Naive thymus-derived CD4-positive, alpha-beta T cell (primary cell): ENCODE measurements at regions not wholly inside any gene's neighbourhood (a gene's known extent, or its start where the extent isn't known, plus 50 kb on each side); places are given as distances from the start of the nearest gene placed in this dataset.
A peak's percentile ranks its signal among the peaks of the same experiment; 100 is the strongest.

Experiments
- ATAC-seq: fragments of 150-1000 bp; cut with Tn5 transposase; 2 replicates; pipeline ENCODE4 v1.10.0; 2021; ENCODE audit warnings: mild to moderate bottlenecking, moderate library complexity
- CTCF ChIA-PET: fragments of 350-600 bp; sonication (Branson Sonifier 250); formaldehyde crosslinking; loops from one replicate; lab custom pipeline; 2021; ENCODE audit warnings: antibody characterized with exemption; lab: Charles Lee
- POLR2A ChIA-PET: fragments of 350-600 bp; sonication (Branson Sonifier 250); formaldehyde crosslinking; loops from one replicate; lab custom pipeline; 2021; ENCODE audit warnings: antibody characterized with exemption, inconsistent platforms; lab: Charles Lee
- DNase-seq, 9 donors: peaks; one replicate each; pipeline versions ENCODE4 v3.0.0 to v3.0.0-alpha.2; 2020 to 2022; ENCODE audit warnings: mixed read lengths in 1 of 9
- H3K27ac ChIP-seq: one replicate; pipeline ENCODE4 v1.7.0; 2013; ENCODE audit warnings: mild to moderate bottlenecking, low read depth, low read length, moderate library complexity
- H3K27me3 ChIP-seq, 2 donors: one replicate each; pipeline ENCODE4 v1.7.0; 2013; ENCODE audit warnings: low read length in 2 of 2, mild to moderate bottlenecking in 2 of 2, moderate library complexity in 2 of 2; ENCODE audit not compliant: control insufficient read depth in 2 of 2, insufficient read depth in 2 of 2
- H3K36me3 ChIP-seq, 3 experiments: 1 replicate in 2 of 3; 2 replicates in 1 of 3; pipeline ENCODE4 v1.7.0; 2013; ENCODE audit warnings: low read length in 3 of 3, mild to moderate bottlenecking in 3 of 3, moderate library complexity in 1 of 3; ENCODE audit not compliant: insufficient read depth in 3 of 3, control insufficient read depth in 2 of 3
- H3K4me1 ChIP-seq, 2 donors: one replicate each; pipeline ENCODE4 v1.7.0; 2013; ENCODE audit warnings: low read length in 2 of 2, mild to moderate bottlenecking in 2 of 2, moderate library complexity in 1 of 2; ENCODE audit not compliant: control insufficient read depth in 2 of 2, insufficient read depth in 2 of 2
- H3K4me3 ChIP-seq: 2 replicates; pipeline ENCODE4 v1.7.0; 2013; ENCODE audit warnings: mild to moderate bottlenecking, low read length
- H3K9me3 ChIP-seq, 3 experiments: 1 replicate in 2 of 3; 2 replicates in 1 of 3; pipeline ENCODE4 v1.7.0; 2013; ENCODE audit warnings: low read length in 3 of 3; ENCODE audit not compliant: control insufficient read depth in 2 of 3
- H3K27ac Mint-ChIP-seq, 9 donors: one replicate each; pipeline ENCODE4 v1.8.0; 2020 to 2022; ENCODE audit warnings: mixed read lengths in 9 of 9, mild to moderate bottlenecking in 8 of 9, moderate library complexity in 5 of 9, inconsistent platforms in 2 of 9
- H3K27me3 Mint-ChIP-seq, 5 donors: one replicate each; pipeline ENCODE4 v1.8.0; 2021 to 2022; ENCODE audit warnings: mixed read lengths in 5 of 5, mild to moderate bottlenecking in 1 of 5
- H3K36me3 Mint-ChIP-seq, 5 donors: one replicate each; pipeline ENCODE4 v1.8.0; 2020 to 2022; ENCODE audit warnings: mixed read lengths in 5 of 5, mild to moderate bottlenecking in 3 of 5, inconsistent platforms in 1 of 5
- H3K4me1 Mint-ChIP-seq, 7 donors: one replicate each; pipeline ENCODE4 v1.8.0; 2020 to 2022; ENCODE audit warnings: mixed read lengths in 7 of 7, mild to moderate bottlenecking in 3 of 7, inconsistent platforms in 1 of 7
- H3K4me3 Mint-ChIP-seq, 10 donors: one replicate each; pipeline ENCODE4 v1.8.0; 2020 to 2022; ENCODE audit warnings: mild to moderate bottlenecking in 10 of 10, mixed read lengths in 10 of 10, moderate library complexity in 6 of 10, inconsistent platforms in 2 of 10
- H3K9me3 Mint-ChIP-seq, 11 donors: one replicate each; pipeline ENCODE4 v1.8.0; 2020 to 2022; ENCODE audit warnings: mixed read lengths in 11 of 11, mild to moderate bottlenecking in 4 of 11, inconsistent platforms in 1 of 11, moderate library complexity in 1 of 11
- intact Hi-C, 2 donors: fragments of 100-400 bp; cut with micrococcal nuclease; formaldehyde crosslinking; loops; one replicate each; pipeline ENCODE4 v1.15.1; 2023

- H3K36me3 Mint-ChIP-seq: no peaks in the 10 kb centered on the region
- ATAC-seq (no peak), DNase-seq (no peak)
- Histone ChIP-seq H3K4me3 (no peak overlapping the region), H3K9me3 (no peaks in the 10 kb centered on the region), H3K27me3 (no peaks in the 10 kb centered on the region), H3K36me3 (no peaks in the 10 kb centered on the region), H3K4me1 (no peaks in the 10 kb centered on the region), H3K27ac (no peak overlapping the region)
- ChIA-PET POLR2A (no interaction called here), CTCF (no interaction called here)
- H3K4me3 Mint-ChIP-seq: no peak overlapping the region
- peaks cover 0 to 4% (median 0%) of the 10 kb centered on the region in 7 donors for H3K4me1 Mint-ChIP-seq
- no peak overlapping the region for H3K27ac Mint-ChIP-seq
- no peaks in the 10 kb centered on the region for H3K27me3 Mint-ChIP-seq
- intact Hi-C loops: no loop called here
- no peaks in the 10 kb centered on the region for H3K9me3 Mint-ChIP-seq
Observed at GRCh38 chr15:25943831-25944230, 80.7 kb upstream of the ATP10A start.

GRCh38 chr15:25939122-25939521 lies 76.0 kb upstream of the ATP10A start:
- no peaks in the 10 kb centered on the region for H3K27me3 Mint-ChIP-seq
- Histone ChIP-seq H3K36me3 (no peaks in the 10 kb centered on the region), H3K9me3 (no peaks in the 10 kb centered on the region), H3K4me3 (no peak overlapping the region), H3K27ac (no peak overlapping the region), H3K27me3 (no peaks in the 10 kb centered on the region), H3K4me1 (no peaks in the 10 kb centered on the region)
- ATAC-seq (no peak), DNase-seq (no peak)
- intact Hi-C loops: no loop called here
- peaks cover 0 to under 1% (median 0%) of the 10 kb centered on the region in 7 donors for H3K4me1 Mint-ChIP-seq
- no peak overlapping the region for H3K4me3 Mint-ChIP-seq
- CTCF ChIA-PET: no interaction called here
- POLR2A ChIA-PET: no interaction called here
- no peaks in the 10 kb centered on the region for H3K9me3 Mint-ChIP-seq
- H3K36me3 Mint-ChIP-seq: no peaks in the 10 kb centered on the region
- H3K27ac Mint-ChIP-seq: no peak overlapping the region

- Mint-ChIP-seq H3K4me3 (no peak overlapping the region), H3K4me1 (peaks cover 0 to 10% (median 8%) of the 10 kb centered on the region in 7 donors), H3K9me3 (no peaks in the 10 kb centered on the region), H3K36me3 (no peaks in the 10 kb centered on the region), H3K27ac (no peak overlapping the region), H3K27me3 (no peaks in the 10 kb centered on the region)
- no peaks in the 10 kb centered on the region for H3K36me3 ChIP-seq
- ChIA-PET CTCF (no interaction called here), POLR2A (no interaction called here)
- no peaks in the 10 kb centered on the region for H3K9me3 ChIP-seq
- H3K4me3 ChIP-seq: no peak overlapping the region
- H3K4me1 ChIP-seq: no peaks in the 10 kb centered on the region
- DNase-seq: no peak
- no peak for ATAC-seq
- intact Hi-C loops: no loop called here
- H3K27me3 ChIP-seq: no peaks in the 10 kb centered on the region
- no peak overlapping the region for H3K27ac ChIP-seq
Observed at GRCh38 chr15:25937796-25938195, 74.7 kb upstream of the ATP10A start.

- Histone ChIP-seq H3K36me3 (no peaks in the 10 kb centered on the region), H3K9me3 (no peaks in the 10 kb centered on the region), H3K27me3 (no peaks in the 10 kb centered on the region), H3K27ac (no peak overlapping the region), H3K4me1 (no peaks in the 10 kb centered on the region), H3K4me3 (no peak overlapping the region)
- no peak overlapping the region for H3K4me3 Mint-ChIP-seq
- CTCF ChIA-PET: no interaction called here
- POLR2A ChIA-PET: interaction anchor here (0.6 kb wide), 1 partner anchor 10 kb away, joined by 4 read pairs; no protein-coding TSS in a partner anchor
- H3K36me3 Mint-ChIP-seq: no peaks in the 10 kb centered on the region
- intact Hi-C loops: no loop called here
- H3K27ac Mint-ChIP-seq: no peak overlapping the region
- peaks cover 0 to 1% (median 0%) of the 10 kb centered on the region in 11 donors for H3K9me3 Mint-ChIP-seq
- H3K27me3 Mint-ChIP-seq: no peaks in the 10 kb centered on the region
- DNase-seq (no peak), ATAC-seq (no peak)
- H3K4me1 Mint-ChIP-seq: peaks cover 0 to 10% (median 8%) of the 10 kb centered on the region in 7 donors
Observed at GRCh38 chr15:25936004-25936403, 72.9 kb upstream of the ATP10A start.

GRCh38 chr15:25933456-25934158 lies 70.5 kb upstream of the ATP10A start:
- Mint-ChIP-seq H3K4me3 (peak overlapping the region; percentile 78 to 98 (median 90)), H3K27me3 (peaks cover 0 to 11% (median 5%) of the 10 kb centered on the region in 5 donors), H3K4me1 (peaks cover 0 to 10% (median 8%) of the 10 kb centered on the region in 7 donors), H3K27ac (peak overlapping the region in 7 of 9 donors; percentile 21 to 79 (median 51)), H3K9me3 (peaks cover 0 to 19% (median 7%) of the 10 kb centered on the region in 11 donors), H3K36me3 (peaks cover 2 to 15% (median 6%) of the 10 kb centered on the region in 5 donors)
- Histone ChIP-seq H3K27ac (no peak overlapping the region), H3K27me3 (no peaks in the 10 kb centered on the region), H3K4me3 (peak overlapping the region; percentile 73), H3K36me3 (no peaks in the 10 kb centered on the region), H3K4me1 (no peaks in the 10 kb centered on the region), H3K9me3 (peaks cover 0 to 7% (median 0%) of the 10 kb centered on the region in 3 experiments)
- ChIA-PET POLR2A (interaction anchor here (1.1 to 1.2 kb wide), 3 partner anchors 72 to 81 kb away, joined by 5 read pairs; no protein-coding TSS in a partner anchor), CTCF (interaction anchor here (0.6 to 2.5 kb wide), 28 partner anchors 12 to 427 kb away, joined by 3 to 22 read pairs (median 4); no protein-coding TSS in a partner anchor)
- peak; percentile 36 to 77 (median 68) for DNase-seq
- peak; percentile 97 for ATAC-seq
- intact Hi-C loops: loop anchor here (1.0 to 5.0 kb wide), 10 partner anchors 71 to 425 kb away; no protein-coding TSS in a partner anchor

- DNase-seq (no peak), ATAC-seq (no peak)
- Mint-ChIP-seq H3K27ac (no peak overlapping the region), H3K4me3 (peak overlapping the region in 1 of 10 donors; percentile 98), H3K4me1 (peaks cover 0 to 10% (median 8%) of the 10 kb centered on the region in 7 donors), H3K27me3 (peaks cover 0 to 20% (median 5%) of the 10 kb centered on the region in 5 donors), H3K36me3 (peaks cover 2 to 15% (median 6%) of the 10 kb centered on the region in 5 donors), H3K9me3 (peaks cover 0 to 19% (median 7%) of the 10 kb centered on the region in 11 donors)
- no peak overlapping the region for H3K27ac ChIP-seq
- no peaks in the 10 kb centered on the region for H3K36me3 ChIP-seq
- peaks cover 0 to 7% (median 0%) of the 10 kb centered on the region in 3 experiments for H3K9me3 ChIP-seq
- H3K4me3 ChIP-seq: no peak overlapping the region
- intact Hi-C loops: loop anchor here (5.0 kb wide), 2 partner anchors 80 to 330 kb away; no protein-coding TSS in a partner anchor
- ChIA-PET CTCF (interaction anchor here (1.5 to 2.5 kb wide), 4 partner anchors 68 to 194 kb away, joined by 4 to 22 read pairs (median 9); no protein-coding TSS in a partner anchor), POLR2A (interaction anchor here (0.6 kb wide), 1 partner anchor 173 kb away, joined by 4 read pairs; no protein-coding TSS in a partner anchor)
- H3K4me1 ChIP-seq: no peaks in the 10 kb centered on the region
- H3K27me3 ChIP-seq: no peaks in the 10 kb centered on the region
Observed at GRCh38 chr15:25932696-25933095, 69.6 kb upstream of the ATP10A start.
